Neutrophil (primary cell): ENCODE measurements at regions not wholly inside any gene's neighbourhood (a gene's known extent, or its start where the extent isn't known, plus 50 kb on each side); places are given as distances from the start of the nearest gene placed in this dataset.

Experiments used
- H3K27ac ChIP-seq: fragments of 200-600 bp; sonication (generic); 2 replicates; pipeline ENCODE4 v1.5.1; 2016; ENCODE audit warnings: mild to moderate bottlenecking, moderate library complexity
- H3K27me3 ChIP-seq: fragments of 200-600 bp; sonication (generic); 2 replicates; pipeline ENCODE4 v1.6.0; 2016; ENCODE audit warnings: mild to moderate bottlenecking
- H3K36me3 ChIP-seq: fragments of 200-600 bp; sonication (generic); 2 replicates; pipeline ENCODE4 v1.5.1; 2017
- H3K4me1 ChIP-seq, 2 experiments: fragments of 200-600 bp in 1 of 2; sonication (generic) in 1 of 2; 1 replicate in 1 of 2; 2 replicates in 1 of 2; pipeline versions ENCODE4 v1.5.1 to v1.6.1; 2013 to 2016; ENCODE audit warnings: low read depth in 1 of 2, low read length in 1 of 2, mild to moderate bottlenecking in 1 of 2, moderate library complexity in 1 of 2; ENCODE audit not compliant: control insufficient read depth in 1 of 2, insufficient read depth in 1 of 2
- H3K4me3 ChIP-seq, 2 experiments: fragments of 200-600 bp in 1 of 2; sonication (generic) in 1 of 2; 1 replicate in 1 of 2; 2 replicates in 1 of 2; pipeline ENCODE4 v1.5.1; 2013 to 2016; ENCODE audit warnings: low read depth in 1 of 2, low read length in 1 of 2, mild to moderate bottlenecking in 1 of 2, moderate library complexity in 1 of 2
- H3K9me3 ChIP-seq: fragments of 200-600 bp; sonication (generic); 2 replicates; pipeline ENCODE4 v1.5.1; 2016
- CTCF ChIP-seq: fragments of 200-600 bp; sonication (generic); IDR thresholded peaks from 2 replicates; pipeline ENCODE4 v1.5.1; 2016; ENCODE audit warnings: antibody characterized with exemption

GRCh38 chrX:46381630-46382029, 163.6 kb downstream of the ZNF674 start:
- no peak for TF ChIP-seq CTCF
- Histone ChIP-seq H3K27ac (no peak overlapping the region), H3K36me3 (no peaks in the 10 kb centered on the region)

GRCh38 chrX:46380148-46380752, 165.0 kb downstream of the ZNF674 start:
- H3K36me3 ChIP-seq, result no peaks in the 10 kb centered on the region
- H3K4me3 ChIP-seq, result no peak overlapping the region
- no peak for TF ChIP-seq CTCF
- H3K4me1 ChIP-seq, result no peaks in the 10 kb centered on the region
- H3K9me3 ChIP-seq, result no peaks in the 10 kb centered on the region
- H3K27ac ChIP-seq, result no peak overlapping the region
- no peaks in the 10 kb centered on the region for H3K27me3 ChIP-seq

More at GRCh38 chrX:46381630-46382029, 163.6 kb downstream of the ZNF674 start:
- no peak overlapping the region for H3K4me3 ChIP-seq
- H3K4me1 ChIP-seq, result no peaks in the 10 kb centered on the region
- no peaks in the 10 kb centered on the region for H3K27me3 ChIP-seq
- H3K9me3 ChIP-seq, result no peaks in the 10 kb centered on the region

GRCh38 chrX:46376246-46376885, 168.9 kb downstream of the ZNF674 start:
- H3K9me3 ChIP-seq, result no peaks in the 10 kb centered on the region
- no peak for TF ChIP-seq CTCF
- no peaks in the 10 kb centered on the region for H3K4me1 ChIP-seq
- no peaks in the 10 kb centered on the region for H3K36me3 ChIP-seq
- no peak overlapping the region for H3K4me3 ChIP-seq
- no peak overlapping the region for H3K27ac ChIP-seq
- no peaks in the 10 kb centered on the region for H3K27me3 ChIP-seq

GRCh38 chrX:46375831-46376230, 169.4 kb downstream of the ZNF674 start:
- no peaks in the 10 kb centered on the region for H3K27me3 ChIP-seq
- H3K27ac ChIP-seq, result no peak overlapping the region
- no peaks in the 10 kb centered on the region for H3K4me1 ChIP-seq
- H3K36me3 ChIP-seq, result no peaks in the 10 kb centered on the region
- TF ChIP-seq CTCF, result no peak
- H3K9me3 ChIP-seq, result no peaks in the 10 kb centered on the region
- no peak overlapping the region for H3K4me3 ChIP-seq

GRCh38 chrX:46374371-46374770, 170.8 kb downstream of the ZNF674 start:
- no peaks in the 10 kb centered on the region for H3K4me1 ChIP-seq
- no peaks in the 10 kb centered on the region for H3K27me3 ChIP-seq
- no peaks in the 10 kb centered on the region for H3K36me3 ChIP-seq
- no peak overlapping the region for H3K27ac ChIP-seq
- no peak overlapping the region for H3K4me3 ChIP-seq
- no peak for TF ChIP-seq CTCF
- no peaks in the 10 kb centered on the region for H3K9me3 ChIP-seq
